Colonic mucosa (tissue), 4 donors: ENCODE measurements at regions not wholly inside any gene's neighbourhood (a gene's known extent, or its start where the extent isn't known, plus 50 kb on each side); places are given as distances from the start of the nearest gene placed in this dataset.

Experiments
- DNase-seq: peaks from one replicate; pipeline ENCODE4 v3.0.0-alpha.2; 2020
- H3K27ac ChIP-seq: fragments of 200-600 bp; one replicate; pipeline ENCODE4 v1.8.0; 2021
- H3K27me3 ChIP-seq: fragments of 200-600 bp; one replicate; pipeline ENCODE4 v1.8.0; 2021
- H3K36me3 ChIP-seq: fragments of 200-600 bp; one replicate; pipeline ENCODE4 v1.8.0; 2021
- H3K4me1 ChIP-seq: fragments of 200-600 bp; one replicate; pipeline ENCODE4 v1.8.0; 2021; ENCODE audit warnings: mild to moderate bottlenecking
- H3K4me3 ChIP-seq: fragments of 200-600 bp; one replicate; pipeline ENCODE4 v1.8.0; 2021
- H3K9ac ChIP-seq, 2 donors: one replicate each; pipeline ENCODE4 v1.7.0; 2013; ENCODE audit warnings: control low read depth in 2 of 2, low read depth in 2 of 2, low read length in 2 of 2
- H3K9me3 ChIP-seq: fragments of 200-600 bp; one replicate; pipeline ENCODE4 v1.8.0; 2021
- intact Hi-C: fragments of 100-400 bp; cut with DNase I; formaldehyde crosslinking; loops from one replicate; pipeline ENCODE4 v1.14.1; 2022
- TF ChIP-seq, protein P1 (sequence below): fragments of 200-600 bp; IDR thresholded peaks from one replicate; pipeline ENCODE4 v1.8.0; 2022; ENCODE audit warnings: antibody characterized with exemption, mild to moderate bottlenecking
- donor health status: healthy.
- donor health status: DM: no; HTN: no; CAD: no.
- donor health status: DM: no; HTN: no; CAD: no.

DNA sequence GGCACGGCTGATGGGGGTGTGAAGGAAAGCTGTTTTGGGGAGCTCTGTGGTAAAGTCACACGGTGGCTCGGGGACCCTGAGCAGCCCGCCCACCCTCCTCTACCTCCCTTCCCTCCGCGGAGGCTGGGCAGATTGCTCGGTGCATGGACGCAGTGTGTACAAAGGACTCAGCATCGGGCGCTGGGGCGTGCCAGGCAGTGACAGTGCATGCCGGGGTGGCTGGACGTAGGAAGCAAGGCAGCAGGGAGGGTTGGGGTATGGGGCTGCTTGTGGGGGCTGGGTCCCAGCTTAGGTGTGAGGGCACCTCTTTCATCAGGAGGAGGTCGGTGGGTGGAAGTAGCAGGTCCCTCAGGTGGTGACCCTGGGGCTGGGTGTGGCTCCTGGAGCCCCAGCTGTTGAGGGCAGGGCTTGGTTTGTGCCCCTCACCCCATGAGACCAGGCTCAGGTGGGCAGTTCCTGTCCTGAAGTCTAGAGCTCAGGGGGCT lies 159.9 kb upstream of the GSE1 start:
- peaks cover 10% of the 10 kb centered on the region for H3K4me1 ChIP-seq
- intact Hi-C loops, result no loop called here
- peak overlapping the region; percentile 23 to 35 for H3K9ac ChIP-seq
- H3K27me3 ChIP-seq, result no peaks in the 10 kb centered on the region
- H3K4me3 ChIP-seq, result no peak overlapping the region
- H3K27ac ChIP-seq, result no peak overlapping the region
- no peak for DNase-seq
- no peaks in the 10 kb centered on the region for H3K9me3 ChIP-seq
- no peaks in the 10 kb centered on the region for H3K36me3 ChIP-seq
- TF ChIP-seq, protein P1, sequence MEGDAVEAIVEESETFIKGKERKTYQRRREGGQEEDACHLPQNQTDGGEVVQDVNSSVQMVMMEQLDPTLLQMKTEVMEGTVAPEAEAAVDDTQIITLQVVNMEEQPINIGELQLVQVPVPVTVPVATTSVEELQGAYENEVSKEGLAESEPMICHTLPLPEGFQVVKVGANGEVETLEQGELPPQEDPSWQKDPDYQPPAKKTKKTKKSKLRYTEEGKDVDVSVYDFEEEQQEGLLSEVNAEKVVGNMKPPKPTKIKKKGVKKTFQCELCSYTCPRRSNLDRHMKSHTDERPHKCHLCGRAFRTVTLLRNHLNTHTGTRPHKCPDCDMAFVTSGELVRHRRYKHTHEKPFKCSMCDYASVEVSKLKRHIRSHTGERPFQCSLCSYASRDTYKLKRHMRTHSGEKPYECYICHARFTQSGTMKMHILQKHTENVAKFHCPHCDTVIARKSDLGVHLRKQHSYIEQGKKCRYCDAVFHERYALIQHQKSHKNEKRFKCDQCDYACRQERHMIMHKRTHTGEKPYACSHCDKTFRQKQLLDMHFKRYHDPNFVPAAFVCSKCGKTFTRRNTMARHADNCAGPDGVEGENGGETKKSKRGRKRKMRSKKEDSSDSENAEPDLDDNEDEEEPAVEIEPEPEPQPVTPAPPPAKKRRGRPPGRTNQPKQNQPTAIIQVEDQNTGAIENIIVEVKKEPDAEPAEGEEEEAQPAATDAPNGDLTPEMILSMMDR, result no peak

DNA sequence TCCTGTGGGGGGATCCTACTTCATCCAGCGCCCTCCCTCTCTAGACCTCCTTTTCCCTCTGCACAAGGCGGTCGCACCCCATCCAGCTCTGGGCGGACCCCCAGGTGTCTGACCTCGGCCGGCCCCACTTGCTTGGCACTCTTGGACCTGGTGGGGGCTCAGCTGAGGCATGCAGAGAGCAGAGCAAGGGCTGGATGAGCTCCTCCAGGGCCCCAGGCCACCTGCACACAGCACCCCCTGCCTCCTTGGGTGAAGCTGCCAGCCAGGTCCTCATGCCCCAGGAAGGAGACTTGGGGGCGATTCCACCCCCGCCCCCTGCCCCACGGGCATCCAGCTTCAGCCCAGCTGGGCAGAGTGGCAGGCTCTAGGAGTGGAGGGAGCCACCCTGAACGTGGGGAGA lies 159.4 kb upstream of the GSE1 start:
- DNase-seq, result no peak

DNA sequence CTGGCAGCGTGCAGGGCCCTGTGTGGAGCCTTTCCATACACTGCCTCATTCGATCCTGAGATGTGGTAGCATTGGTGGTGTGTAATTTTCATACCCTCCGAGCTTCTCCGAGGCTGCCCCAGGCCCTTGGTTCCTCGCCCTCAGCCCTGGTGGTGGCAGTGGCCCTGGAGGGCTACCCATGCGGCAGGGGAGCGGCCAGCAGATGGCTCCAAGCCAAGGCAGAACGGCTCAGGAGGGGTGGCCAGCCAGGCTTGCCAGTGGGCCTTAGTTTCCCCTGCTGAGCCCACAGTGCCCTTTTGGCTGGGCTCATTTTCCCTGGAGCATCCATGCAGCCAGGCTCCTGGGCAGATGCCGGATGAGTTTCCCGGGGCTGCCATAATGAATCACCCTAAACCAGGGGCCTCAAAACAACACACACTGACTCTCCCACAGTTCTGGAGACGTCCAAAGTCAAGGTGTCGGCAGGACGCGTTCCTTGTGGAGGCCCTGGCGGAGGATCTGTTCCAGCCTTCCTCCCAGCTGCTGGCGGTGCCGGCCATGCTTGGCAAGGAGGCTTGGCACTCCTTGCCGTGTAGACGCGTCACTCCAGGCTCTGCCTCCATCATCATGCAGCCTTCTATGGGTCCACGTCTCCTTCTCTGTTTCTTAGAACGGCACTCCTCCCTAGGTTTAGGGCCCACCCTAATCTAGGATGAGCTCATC lies 158.8 kb upstream of the GSE1 start:
- H3K27me3 ChIP-seq, result no peaks in the 10 kb centered on the region
- peak overlapping the region in 1 of 2 donors; percentile 35 for H3K9ac ChIP-seq
- H3K4me1 ChIP-seq, result peaks cover 5% of the 10 kb centered on the region
- DNase-seq, result no peak
- TF ChIP-seq, protein P1, result no peak
- intact Hi-C loops, result no loop called here
- no peaks in the 10 kb centered on the region for H3K36me3 ChIP-seq
- no peaks in the 10 kb centered on the region for H3K9me3 ChIP-seq
- no peak overlapping the region for H3K27ac ChIP-seq
- H3K4me3 ChIP-seq, result no peak overlapping the region

More for the DNA sequence above, 159.4 kb upstream of the GSE1 start:
- H3K9ac ChIP-seq, result peak overlapping the region in 1 of 2 donors; percentile 23
- no peaks in the 10 kb centered on the region for H3K9me3 ChIP-seq
- no peak overlapping the region for H3K4me3 ChIP-seq
- intact Hi-C loops, result no loop called here
- H3K27ac ChIP-seq, result no peak overlapping the region
- TF ChIP-seq, protein P1, result no peak
- peaks cover 10% of the 10 kb centered on the region for H3K4me1 ChIP-seq
- H3K36me3 ChIP-seq, result no peaks in the 10 kb centered on the region
- no peaks in the 10 kb centered on the region for H3K27me3 ChIP-seq

DNA sequence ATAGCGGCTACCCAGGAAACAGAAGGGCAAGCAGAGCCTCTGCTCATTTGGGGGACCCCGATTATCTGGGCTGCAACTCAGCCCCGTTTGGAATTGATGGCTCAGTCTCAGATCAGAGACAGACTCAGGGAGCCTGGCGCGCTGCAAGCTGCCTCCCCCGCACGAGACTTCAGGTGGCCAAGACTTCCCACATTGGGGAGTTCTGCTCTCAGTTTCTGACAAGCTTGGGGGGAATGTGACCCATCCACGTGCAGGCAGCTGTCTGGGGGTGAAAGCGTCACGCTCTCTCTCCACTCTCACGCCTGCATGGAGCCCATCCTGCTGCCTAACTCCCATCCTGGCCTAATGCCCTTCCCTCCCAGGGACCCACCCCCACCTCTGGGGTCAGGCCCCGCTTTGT lies 157.6 kb upstream of the GSE1 start:
- intact Hi-C loops, result no loop called here

DNA sequence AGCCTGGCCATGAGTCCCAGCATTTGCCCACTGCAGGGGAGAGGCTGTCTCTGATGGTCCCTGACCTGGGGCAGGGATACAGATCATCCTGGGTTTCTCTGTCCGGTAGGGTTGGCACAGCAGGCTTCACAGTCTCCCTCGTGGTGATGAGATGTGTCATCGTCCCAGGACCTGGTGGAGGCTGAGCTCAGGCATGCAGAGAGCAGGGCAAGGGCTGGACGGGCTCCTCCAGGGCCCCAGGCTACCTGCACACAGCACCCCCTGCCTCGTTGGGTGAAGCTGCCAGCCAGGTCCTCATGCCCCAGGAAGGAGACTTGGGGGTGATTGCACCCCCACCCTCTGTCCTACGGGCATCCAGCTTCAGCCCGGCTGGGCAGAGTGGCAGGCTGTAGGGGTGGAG lies 155.8 kb upstream of the GSE1 start:
- Histone ChIP-seq H3K9me3 (no peaks in the 10 kb centered on the region), H3K27me3 (peaks cover 7% of the 10 kb centered on the region), H3K27ac (no peak overlapping the region), H3K36me3 (no peaks in the 10 kb centered on the region), H3K4me1 (peaks cover 13% of the 10 kb centered on the region), H3K9ac (no peak overlapping the region), H3K4me3 (no peak overlapping the region)
- TF ChIP-seq, protein P1, result no peak
- intact Hi-C loops, result no loop called here
- no peak for DNase-seq

More for the DNA sequence above, 157.6 kb upstream of the GSE1 start:
- H3K9me3 ChIP-seq, result no peaks in the 10 kb centered on the region
- no peak overlapping the region for H3K27ac ChIP-seq
- TF ChIP-seq, protein P1, result no peak
- no peaks in the 10 kb centered on the region for H3K27me3 ChIP-seq
- H3K9ac ChIP-seq, result no peak overlapping the region
- no peaks in the 10 kb centered on the region for H3K36me3 ChIP-seq
- no peak overlapping the region for H3K4me3 ChIP-seq
- no peak for DNase-seq
- H3K4me1 ChIP-seq, result peaks cover under 1% of the 10 kb centered on the region
